Renal pelvis (tissue), 1 donor: ENCODE measurements at regions not wholly inside any gene's neighbourhood (a gene's known extent, or its start where the extent isn't known, plus 50 kb on each side); places are given as distances from the start of the nearest gene placed in this dataset.

Experiments
- DNase-seq: peaks from one replicate; pipeline ENCODE4 v3.0.0-alpha.2; 2013

GRCh38 chr2:103268841-103269498 is 507.1 kb downstream of the TMEM182 start:
- DNase-seq = no peak

DNA sequence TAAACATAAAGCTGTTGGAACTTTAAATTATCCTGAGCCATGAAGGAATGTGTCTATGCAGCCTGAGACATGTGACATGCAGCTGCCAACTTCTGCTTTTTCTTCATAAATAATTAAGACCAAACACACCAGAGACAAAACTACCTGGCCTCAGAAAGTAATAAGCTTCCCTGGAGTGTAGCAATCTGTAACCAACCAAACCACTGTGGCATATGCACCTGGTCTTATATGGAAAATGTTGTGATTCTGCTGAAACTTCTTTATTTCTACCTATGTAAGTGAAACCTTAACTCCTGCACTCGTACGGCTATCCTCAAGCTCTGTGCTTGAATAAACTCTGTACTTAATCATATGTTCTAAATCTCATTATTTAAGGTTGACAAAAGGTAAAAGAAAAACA is 515.0 kb downstream of the TMEM182 start:
- DNase-seq = no peak

DNA sequence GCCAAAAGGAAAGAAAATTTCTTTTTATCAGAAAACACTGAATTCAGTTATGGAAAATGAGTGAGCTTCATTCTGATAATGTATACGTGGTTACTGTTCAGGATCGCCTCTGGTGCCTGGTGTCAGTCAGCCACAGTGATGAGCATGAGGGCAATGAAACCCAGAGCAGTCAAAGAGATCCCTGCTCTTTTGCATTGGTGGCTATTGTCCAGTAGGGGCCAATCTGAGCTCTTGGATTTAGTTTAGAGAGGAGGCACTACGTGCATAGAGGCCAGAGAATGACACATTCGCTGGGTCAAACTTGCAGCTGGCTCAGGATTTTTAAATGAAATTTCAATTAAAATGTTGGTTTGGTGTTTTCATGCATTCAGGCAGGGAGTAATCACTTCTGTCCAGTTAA is 522.9 kb downstream of the TMEM182 start:
- no peak for DNase-seq

- DNase-seq = no peak
These were observed 523.5 kb downstream of the TMEM182 start for GRCh38 chr2:103285354-103285753.

- DNase-seq = no peak
These were observed 525.9 kb downstream of the TMEM182 start for GRCh38 chr2:103287746-103288145.

- DNase-seq = no peak
These were observed 526.9 kb downstream of the TMEM182 start for GRCh38 chr2:103288696-103289095.

- DNase-seq = no peak
These were observed 527.4 kb downstream of the TMEM182 start for GRCh38 chr2:103289105-103289725.

DNA sequence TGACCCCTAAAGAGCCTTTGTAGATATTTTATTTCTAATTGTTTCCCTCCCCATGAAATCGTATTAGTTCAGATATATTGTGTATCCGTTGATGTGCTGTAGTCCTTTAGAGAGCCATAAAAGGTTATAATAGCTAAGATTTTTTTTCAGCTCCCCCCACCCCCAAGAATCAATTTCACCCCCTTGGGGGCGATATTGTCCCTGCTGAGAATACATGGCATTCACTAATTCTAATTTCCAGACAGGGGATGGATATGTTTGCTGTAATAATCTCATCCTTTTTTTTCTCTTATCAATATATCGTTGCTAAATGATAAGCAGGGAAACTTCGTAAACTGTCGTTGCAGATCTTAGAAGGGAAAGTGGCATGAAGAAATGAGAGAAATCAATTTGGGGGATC is 530.7 kb downstream of the TMEM182 start:
- DNase-seq = no peak

DNA sequence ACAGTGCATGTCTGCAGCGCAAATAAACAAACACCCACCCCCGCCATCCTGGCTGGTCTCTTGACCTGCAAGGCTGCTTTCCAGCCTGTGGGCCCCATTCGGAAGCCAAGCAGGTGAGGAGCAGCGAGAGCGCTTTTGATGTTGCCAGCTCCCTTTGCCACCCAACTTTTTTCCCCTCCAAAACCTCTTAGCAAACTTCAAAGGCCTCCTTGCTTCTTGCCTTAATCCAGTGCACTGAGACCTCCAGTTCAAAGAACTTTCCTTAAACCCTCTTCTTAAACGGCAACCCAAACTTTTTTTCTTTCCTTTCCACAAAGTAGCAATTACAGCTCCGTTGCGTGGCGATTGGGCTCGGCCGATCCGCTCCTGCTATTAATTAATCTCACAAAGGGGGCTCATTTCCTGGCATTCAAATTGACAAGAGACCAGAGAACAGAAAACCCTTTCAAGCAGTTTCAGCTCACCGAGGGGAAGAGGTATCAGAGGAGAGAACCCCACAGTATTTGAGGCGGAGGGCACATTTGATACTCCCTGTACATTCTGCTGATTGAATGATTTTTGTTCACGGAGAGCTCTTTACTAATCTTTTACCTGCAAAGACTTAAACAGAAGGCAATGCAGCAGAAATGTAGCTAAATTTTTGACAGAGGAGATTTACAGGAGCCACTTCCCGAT is 531.4 kb downstream of the TMEM182 start:
- no peak for DNase-seq

GRCh38 chr2:103293742-103294077 is 531.9 kb downstream of the TMEM182 start:
- DNase-seq = no peak

- DNase-seq = no peak
These were observed 532.6 kb downstream of the TMEM182 start for GRCh38 chr2:103294420-103294819.

GRCh38 chr2:103295591-103295990 is 533.8 kb downstream of the TMEM182 start:
- no peak for DNase-seq

DNA sequence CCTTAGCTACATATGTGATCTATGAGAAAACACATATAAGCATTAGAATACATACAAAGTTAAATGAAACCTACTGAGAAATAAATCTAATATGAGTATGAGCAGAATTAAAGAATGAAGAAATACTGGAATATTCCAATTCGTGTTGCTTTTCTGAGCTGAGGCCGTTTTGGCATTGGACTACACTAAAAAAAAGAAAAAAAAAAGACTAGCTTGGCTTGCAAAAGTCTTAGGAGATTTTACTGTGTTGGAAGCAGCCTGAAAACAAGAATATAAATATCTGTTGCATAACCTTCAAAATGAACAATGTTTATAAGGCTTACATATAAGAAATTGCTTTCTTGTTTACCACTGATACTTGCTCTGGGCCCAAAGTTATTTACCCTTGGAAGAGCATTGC is 562.8 kb downstream of the TMEM182 start:
- no peak for DNase-seq

- DNase-seq = no peak
These were observed 565.6 kb downstream of the TMEM182 start for GRCh38 chr2:103327386-103327785.

DNA sequence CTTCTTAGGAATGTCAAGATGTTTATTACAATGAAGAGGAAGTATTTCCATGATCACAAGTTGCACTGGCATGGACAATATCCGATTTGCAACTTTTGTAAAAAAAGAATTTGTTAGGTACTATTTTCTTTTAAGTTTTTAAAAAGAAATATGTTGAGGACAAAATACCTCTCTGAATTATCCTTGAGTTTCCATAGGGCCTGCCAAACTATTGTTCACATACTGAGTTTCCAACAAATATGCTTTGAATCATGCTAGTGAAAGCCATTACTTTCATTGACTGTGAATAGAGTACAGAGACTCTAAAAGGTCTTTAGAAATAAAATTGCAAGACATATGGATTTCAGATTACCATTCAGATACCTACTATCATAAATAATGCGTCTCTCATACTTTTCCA is 566.1 kb downstream of the TMEM182 start:
- no peak for DNase-seq

DNA sequence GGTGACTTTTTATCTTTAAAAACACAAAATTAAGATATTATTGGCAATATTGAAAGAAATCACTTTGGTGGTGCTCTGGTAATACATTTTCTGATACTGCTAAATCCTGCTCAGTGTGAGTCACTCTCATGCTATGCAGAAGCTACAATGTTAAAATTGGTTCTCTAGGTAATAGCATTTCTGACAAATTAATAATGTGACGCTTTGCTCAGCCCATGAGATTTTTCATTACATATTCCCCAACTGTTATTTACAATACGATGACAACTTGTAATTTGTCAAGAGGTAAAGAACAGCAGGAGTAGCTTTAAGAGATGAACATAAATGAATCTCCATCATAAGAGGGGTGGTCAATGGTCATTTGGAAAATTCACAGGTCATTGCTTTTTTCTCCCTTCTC is 573.6 kb downstream of the TMEM182 start:
- no peak for DNase-seq

DNA sequence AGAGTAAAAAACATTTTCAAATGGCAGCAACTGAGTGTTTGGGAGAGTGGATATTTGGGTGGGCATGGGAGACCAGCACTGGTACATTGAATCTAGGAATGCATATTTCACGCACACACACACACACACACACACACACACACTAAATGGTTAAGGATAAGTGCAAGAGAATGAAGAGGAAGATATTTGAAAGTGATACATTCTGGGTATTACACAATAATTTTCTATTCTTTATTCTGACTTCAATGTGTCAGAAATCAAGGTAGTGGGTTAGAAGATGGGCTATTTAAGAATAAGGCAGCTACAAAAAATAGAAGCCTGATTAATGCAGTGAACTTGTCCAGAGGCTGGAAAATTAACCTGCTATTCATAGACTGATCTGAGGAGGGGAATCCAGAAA is 577.0 kb downstream of the TMEM182 start:
- no peak for DNase-seq

- DNase-seq = no peak
These were observed 584.9 kb downstream of the TMEM182 start for GRCh38 chr2:103346780-103347179.

- DNase-seq = no peak
These were observed 591.9 kb downstream of the TMEM182 start for GRCh38 chr2:103353774-103354173.

- DNase-seq = no peak
These were observed 593.5 kb downstream of the TMEM182 start for GRCh38 chr2:103355287-103355686.

DNA sequence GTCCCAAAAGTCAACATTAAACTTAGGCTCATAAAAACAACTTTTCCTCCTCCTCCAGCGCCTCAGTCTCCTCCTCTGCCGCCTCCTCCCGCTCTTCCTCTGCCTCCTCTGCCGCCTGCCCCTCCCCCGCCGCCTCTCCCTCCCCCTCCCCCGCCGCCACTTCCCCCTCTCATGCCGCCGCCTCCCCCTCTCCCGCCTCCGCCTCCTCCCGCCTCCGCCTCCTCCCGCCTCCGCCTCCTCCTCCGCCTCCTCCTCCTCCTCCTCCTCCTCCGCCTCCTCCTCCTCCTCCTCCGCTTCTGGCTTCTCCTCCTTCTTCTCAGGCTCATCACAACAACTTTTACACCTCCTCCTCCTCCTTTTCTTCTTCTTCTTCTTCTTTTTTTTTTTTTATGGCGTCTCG is 599.9 kb downstream of the TMEM182 start:
- no peak for DNase-seq

GRCh38 chr2:103363639-103364038 is 601.8 kb downstream of the TMEM182 start:
- no peak for DNase-seq

- DNase-seq = no peak
These were observed 602.3 kb downstream of the TMEM182 start for GRCh38 chr2:103364177-103364576.

DNA sequence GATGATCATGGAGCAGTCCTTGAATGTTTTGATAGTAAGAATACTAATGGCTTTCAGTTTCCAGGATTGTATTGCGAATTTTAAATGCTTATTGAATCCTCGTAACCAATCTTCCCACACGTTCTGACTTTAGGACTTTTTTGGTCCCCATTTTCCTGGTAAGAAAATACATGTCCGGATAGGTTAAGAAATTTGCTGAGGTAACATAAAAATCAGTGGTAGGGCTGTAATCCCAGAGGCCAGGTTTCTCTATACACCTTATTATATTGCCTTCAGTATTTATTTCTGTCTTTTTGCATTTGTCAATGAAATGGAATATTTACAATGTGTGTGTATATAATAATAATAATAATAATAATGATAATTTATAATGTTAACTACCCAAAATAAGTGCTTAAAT is 603.2 kb downstream of the TMEM182 start:
- no peak for DNase-seq
